GM13976 (cell line): ENCODE measurements at regions not wholly inside any gene's neighbourhood (a gene's known extent, or its start where the extent isn't known, plus 50 kb on each side); places are given as distances from the start of the nearest gene placed in this dataset.

Experiments
- DNase-seq: peaks from one replicate; pipeline ENCODE4 v3.0.0; 2012; ENCODE audit warnings: low spot score
- in situ Hi-C: fragments of 300-500 bp; cut with MboI; formaldehyde crosslinking; loops from one replicate; pipeline ENCODE4 v1.12.0; 2022; ENCODE audit warnings: low sequenced_read_pairs, mixed read lengths, inconsistent platforms; ENCODE audit not compliant: unreplicated experiment
- TF ChIP-seq, protein P1 (sequence below): IDR thresholded peaks from 2 replicates; pipeline ENCODE4 v1.5.1; 2012; ENCODE audit warnings: borderline replicate concordance, mild to moderate bottlenecking; ENCODE audit not compliant: insufficient read depth; ENCODE audit errors: extremely low read depth, missing control alignments, control extremely low read depth

DNA sequence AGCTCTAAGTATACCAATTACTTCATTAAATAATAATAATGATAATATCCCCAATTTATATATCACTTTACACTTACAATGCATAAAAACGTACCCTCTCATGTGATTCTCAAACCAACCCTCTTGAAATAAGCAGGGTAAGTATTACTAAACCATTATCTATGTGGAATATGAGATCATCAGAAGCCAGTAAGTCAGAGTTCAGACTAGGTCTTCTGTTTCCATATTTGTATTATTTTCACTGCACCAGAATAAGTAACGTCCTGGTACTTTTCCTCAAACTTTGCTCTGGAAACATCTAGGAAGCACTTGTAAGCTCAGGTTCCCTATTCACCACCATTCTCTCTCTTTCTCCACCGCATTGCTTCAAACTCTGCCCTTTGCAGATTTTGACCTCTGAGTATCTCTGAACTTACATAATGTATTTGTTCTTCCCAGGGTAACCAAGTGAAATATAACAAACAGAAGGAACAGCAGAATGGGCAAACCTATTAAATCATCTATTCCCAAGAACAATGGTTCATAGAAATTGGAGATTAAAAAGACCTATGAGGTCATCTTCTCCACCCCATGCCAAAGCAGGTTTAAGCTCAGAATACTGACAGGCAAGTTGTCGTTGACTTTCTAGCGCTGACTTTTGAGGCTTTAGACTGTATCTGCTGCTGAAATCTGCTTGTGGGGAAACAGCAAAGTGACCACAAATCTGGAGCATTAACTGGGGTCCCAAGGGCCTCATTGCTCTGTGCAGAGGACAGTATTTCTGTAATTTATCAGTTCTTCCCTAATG, 161.3 kb upstream of the FAR2 start:
- TF ChIP-seq, protein P1, sequence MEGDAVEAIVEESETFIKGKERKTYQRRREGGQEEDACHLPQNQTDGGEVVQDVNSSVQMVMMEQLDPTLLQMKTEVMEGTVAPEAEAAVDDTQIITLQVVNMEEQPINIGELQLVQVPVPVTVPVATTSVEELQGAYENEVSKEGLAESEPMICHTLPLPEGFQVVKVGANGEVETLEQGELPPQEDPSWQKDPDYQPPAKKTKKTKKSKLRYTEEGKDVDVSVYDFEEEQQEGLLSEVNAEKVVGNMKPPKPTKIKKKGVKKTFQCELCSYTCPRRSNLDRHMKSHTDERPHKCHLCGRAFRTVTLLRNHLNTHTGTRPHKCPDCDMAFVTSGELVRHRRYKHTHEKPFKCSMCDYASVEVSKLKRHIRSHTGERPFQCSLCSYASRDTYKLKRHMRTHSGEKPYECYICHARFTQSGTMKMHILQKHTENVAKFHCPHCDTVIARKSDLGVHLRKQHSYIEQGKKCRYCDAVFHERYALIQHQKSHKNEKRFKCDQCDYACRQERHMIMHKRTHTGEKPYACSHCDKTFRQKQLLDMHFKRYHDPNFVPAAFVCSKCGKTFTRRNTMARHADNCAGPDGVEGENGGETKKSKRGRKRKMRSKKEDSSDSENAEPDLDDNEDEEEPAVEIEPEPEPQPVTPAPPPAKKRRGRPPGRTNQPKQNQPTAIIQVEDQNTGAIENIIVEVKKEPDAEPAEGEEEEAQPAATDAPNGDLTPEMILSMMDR = no peak
- DNase-seq = no peak
- in situ Hi-C loops = no loop called here

DNA sequence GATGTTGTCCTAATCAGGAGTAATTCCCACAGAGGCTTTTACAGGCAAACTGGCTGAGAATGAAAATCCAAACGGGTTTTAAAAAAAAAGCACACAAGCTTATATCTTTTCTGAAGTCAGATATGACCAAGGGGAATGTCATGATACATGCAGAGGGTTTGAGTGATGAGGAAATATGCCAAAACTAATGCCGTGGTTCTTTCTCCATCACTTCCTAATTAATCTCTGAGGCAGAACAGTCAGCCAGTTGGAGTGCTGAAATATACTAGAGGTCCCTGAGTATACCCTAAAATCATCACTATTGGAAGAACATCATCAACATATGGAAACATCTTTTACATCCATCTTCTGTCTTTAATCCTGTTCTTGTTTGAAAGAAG, 160.8 kb upstream of the FAR2 start:
- DNase-seq = no peak
- in situ Hi-C loops = no loop called here
- TF ChIP-seq, protein P1 = no peak

DNA sequence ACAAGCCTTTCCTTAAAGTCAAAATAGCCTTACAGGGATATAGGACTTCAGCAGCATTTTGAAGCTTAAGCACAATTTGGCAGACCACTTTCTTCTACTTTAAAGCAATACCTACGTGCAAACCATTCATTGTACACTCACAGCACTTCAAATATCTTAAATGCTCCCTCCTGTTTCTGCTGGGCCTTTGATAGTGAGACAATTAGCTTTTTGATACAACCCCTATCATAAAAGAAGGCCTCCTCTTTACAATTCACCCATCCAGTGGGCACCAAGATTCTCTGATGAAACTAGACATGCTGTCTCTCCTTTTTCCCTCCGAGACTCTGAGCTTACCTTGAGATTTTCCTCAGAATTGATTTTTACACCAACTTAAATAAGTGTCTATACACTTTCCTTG, 157.5 kb upstream of the FAR2 start:
- TF ChIP-seq, protein P1 = no peak
- in situ Hi-C loops = no loop called here
- no peak for DNase-seq

DNA sequence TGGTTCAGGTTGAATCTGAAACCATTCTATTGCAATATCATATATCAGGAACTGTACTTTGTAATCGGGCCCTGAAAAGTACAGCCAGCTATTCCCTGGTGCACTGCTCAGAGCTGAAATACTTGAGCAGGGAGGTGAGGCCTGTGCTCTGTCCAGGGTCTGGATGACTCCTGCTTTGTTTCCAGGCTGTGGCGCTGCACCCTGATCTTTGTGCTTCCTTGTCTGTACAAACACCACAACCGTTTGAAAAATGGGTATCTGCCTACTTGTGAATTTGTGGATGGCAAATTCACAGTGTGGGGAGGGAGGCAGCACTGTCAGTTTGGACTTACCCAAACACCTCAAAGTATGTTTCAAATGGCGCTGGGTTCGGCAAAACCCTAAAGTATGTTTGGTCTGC, 155.4 kb upstream of the FAR2 start:
- TF ChIP-seq, protein P1 = no peak
- in situ Hi-C loops = no loop called here
- DNase-seq = no peak

DNA sequence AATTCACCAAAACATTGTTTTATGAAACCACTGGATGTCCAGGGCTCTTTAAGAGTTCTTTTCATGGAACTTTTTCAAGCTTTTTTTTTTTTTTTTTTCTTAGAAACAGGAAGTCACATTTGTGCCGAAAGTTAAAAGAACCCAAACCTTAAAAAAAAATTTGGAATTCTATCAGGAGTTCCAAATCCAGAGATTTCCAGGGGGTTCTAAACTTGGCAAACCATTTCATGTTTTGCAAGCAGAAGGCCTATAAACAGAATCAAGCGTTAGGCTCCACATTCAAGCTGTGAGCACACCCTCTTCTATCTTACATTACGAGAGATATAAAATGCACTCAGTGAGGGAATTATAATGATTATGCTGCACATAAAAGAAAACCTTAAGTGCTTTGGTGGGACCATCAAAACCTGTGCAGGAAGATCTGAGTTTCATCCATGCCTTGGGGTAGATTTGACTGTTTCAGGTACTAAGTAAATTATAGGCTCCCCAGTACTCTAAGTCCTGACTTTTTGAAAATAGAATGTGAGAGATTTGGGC, 154.8 kb upstream of the FAR2 start:
- in situ Hi-C loops = no loop called here
- TF ChIP-seq, protein P1 = no peak
- DNase-seq = no peak

DNA sequence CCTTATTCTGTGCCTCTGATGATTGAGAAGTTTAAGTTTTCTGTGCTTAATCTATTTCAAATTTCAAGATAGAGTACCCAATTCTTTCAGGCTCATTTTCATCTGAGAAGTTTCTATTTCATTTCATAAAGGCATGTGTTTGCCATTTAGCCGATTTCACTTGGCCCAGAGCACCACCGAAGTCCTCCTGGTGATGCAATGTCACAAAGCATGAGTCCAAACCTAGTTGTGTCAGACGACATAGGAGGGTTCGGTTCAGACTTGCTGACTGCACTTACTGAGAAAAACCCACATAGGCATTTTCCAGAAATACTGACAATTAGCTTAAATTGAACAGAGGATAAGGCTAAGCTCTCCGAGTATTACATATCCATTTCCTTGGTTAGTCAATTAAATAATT, 152.4 kb upstream of the FAR2 start:
- in situ Hi-C loops = no loop called here
- DNase-seq = no peak
- TF ChIP-seq, protein P1 = no peak
